RPMI7951 (cell line): ENCODE measurements at regions not wholly inside any gene's neighbourhood (a gene's known extent, or its start where the extent isn't known, plus 50 kb on each side); places are given as distances from the start of the nearest gene placed in this dataset.
"Not testable (repeated sequence)": the region's sequence is repeated elsewhere in the genome, so short reads cannot be mapped to it uniquely, and the experiment has no call there.

Experiments used
- DNase-seq: peaks from one replicate; pipeline ENCODE4 v3.0.0-alpha.2; 2012; ENCODE audit warnings: low read depth

- DNase-seq, result peak; percentile 39
Observed at GRCh38 chr3:73868688-73869315, 244.1 kb upstream of the PDZRN3 start.

- no peak for DNase-seq
Observed at GRCh38 chr3:73867524-73867923, 242.8 kb upstream of the PDZRN3 start.

GRCh38 chr3:73866846-73867245 lies 242.1 kb upstream of the PDZRN3 start:
- DNase-seq, result no peak

- DNase-seq, result no peak
Observed at GRCh38 chr3:73863546-73864079, 238.9 kb upstream of the PDZRN3 start.

GRCh38 chr3:73855813-73856212 lies 231.1 kb upstream of the PDZRN3 start:
- peak; percentile 4 for DNase-seq

GRCh38 chr3:73848173-73848906 lies 223.6 kb upstream of the PDZRN3 start:
- DNase-seq, result peak; percentile 31

GRCh38 chr3:73846951-73847350 lies 222.2 kb upstream of the PDZRN3 start:
- no peak for DNase-seq

GRCh38 chr3:73839032-73839431 lies 214.3 kb upstream of the PDZRN3 start:
- no peak for DNase-seq

- no peak for DNase-seq
Observed at GRCh38 chr3:73835945-73836344, 211.2 kb upstream of the PDZRN3 start.

GRCh38 chr3:73832426-73832825 lies 207.7 kb upstream of the PDZRN3 start:
- no peak for DNase-seq

- no peak for DNase-seq
Observed at GRCh38 chr3:73828348-73828747, 203.6 kb upstream of the PDZRN3 start.

GRCh38 chr3:73827725-73828211 lies 203.0 kb upstream of the PDZRN3 start:
- DNase-seq, result no peak

- no peak for DNase-seq
Observed at GRCh38 chr3:73827204-73827603, 202.5 kb upstream of the PDZRN3 start.

- not testable (repeated sequence) for DNase-seq
Observed at GRCh38 chr3:73820896-73821295, 196.2 kb upstream of the PDZRN3 start.

GRCh38 chr3:73820431-73820830 lies 195.7 kb upstream of the PDZRN3 start:
- no peak for DNase-seq

GRCh38 chr3:73815966-73816365 lies 191.2 kb upstream of the PDZRN3 start:
- no peak for DNase-seq

GRCh38 chr3:73813692-73814292 lies 189.1 kb upstream of the PDZRN3 start:
- DNase-seq, result no peak

GRCh38 chr3:73813291-73813690 lies 188.6 kb upstream of the PDZRN3 start:
- DNase-seq, result peak; percentile 5

- DNase-seq, result no peak
Observed at GRCh38 chr3:73812054-73812453, 187.3 kb upstream of the PDZRN3 start.

GRCh38 chr3:73808862-73809509 lies 184.2 kb upstream of the PDZRN3 start:
- DNase-seq, result no peak

GRCh38 chr3:73805435-73805834 lies 180.7 kb upstream of the PDZRN3 start:
- DNase-seq, result no peak

GRCh38 chr3:73804204-73804603 lies 179.5 kb upstream of the PDZRN3 start:
- no peak for DNase-seq
